Middle frontal gyrus (tissue), 1 donor: ENCODE measurements at regions not wholly inside any gene's neighbourhood (a gene's known extent, or its start where the extent isn't known, plus 50 kb on each side); places are given as distances from the start of the nearest gene placed in this dataset.

Experiments
- DNase-seq: peaks from one replicate; pipeline ENCODE4 v3.0.0-alpha.2; 2015; ENCODE audit warnings: low spot score; ENCODE audit errors: extremely low spot score

GRCh38 chr5:8238080-8238479, 369.1 kb downstream of the MTRR start:
- DNase-seq: no peak

- no peak for DNase-seq
Measured at GRCh38 chr5:8239198-8239597, 370.2 kb downstream of the MTRR start.

GRCh38 chr5:8239646-8240045, 370.7 kb downstream of the MTRR start:
- no peak for DNase-seq

GRCh38 chr5:8241076-8241475, 372.1 kb downstream of the MTRR start:
- no peak for DNase-seq

GRCh38 chr5:8241558-8241957, 372.6 kb downstream of the MTRR start:
- no peak for DNase-seq

GRCh38 chr5:8247049-8247899, 378.3 kb downstream of the MTRR start:
- no peak for DNase-seq

GRCh38 chr5:8253376-8253775, 384.4 kb downstream of the MTRR start:
- DNase-seq: no peak

- DNase-seq: no peak
Measured at GRCh38 chr5:8254674-8255073, 385.7 kb downstream of the MTRR start.

- DNase-seq: no peak
Measured at GRCh38 chr5:8258801-8259200, 389.9 kb downstream of the MTRR start.

- DNase-seq: no peak
Measured at GRCh38 chr5:8270246-8270645, 401.3 kb downstream of the MTRR start.

GRCh38 chr5:8280711-8281363, 411.9 kb downstream of the MTRR start:
- DNase-seq: no peak

GRCh38 chr5:8288334-8288733, 419.4 kb downstream of the MTRR start:
- no peak for DNase-seq

GRCh38 chr5:8288897-8289516, 420.1 kb downstream of the MTRR start:
- no peak for DNase-seq

GRCh38 chr5:8289779-8290178, 420.8 kb downstream of the MTRR start:
- DNase-seq: no peak

- DNase-seq: no peak
Measured at GRCh38 chr5:8290721-8291120, 421.8 kb downstream of the MTRR start.

GRCh38 chr5:8291641-8292040, 422.7 kb downstream of the MTRR start:
- no peak for DNase-seq

GRCh38 chr5:8295141-8295540, 426.2 kb downstream of the MTRR start:
- no peak for DNase-seq

GRCh38 chr5:8299716-8300115, 430.8 kb downstream of the MTRR start:
- no peak for DNase-seq

- no peak for DNase-seq
Measured at GRCh38 chr5:8304341-8304740, 435.4 kb downstream of the MTRR start.

GRCh38 chr5:8306288-8306896, 437.4 kb downstream of the MTRR start:
- DNase-seq: no peak

GRCh38 chr5:8314965-8315364, 446.0 kb downstream of the MTRR start:
- DNase-seq: no peak
